Activated T-helper 1 cell treated with anti-CD3 and anti-CD28 coated beads, Interleukin-2, amount 50 U/mL, for 16 hours (primary cell): ENCODE measurements at regions not wholly inside any gene's neighbourhood (a gene's known extent, or its start where the extent isn't known, plus 50 kb on each side); places are given as distances from the start of the nearest gene placed in this dataset.

Source experiments
- DNase-seq, 2 donors: peaks; one replicate each; pipeline ENCODE4 v3.0.0-alpha.2; 2020; ENCODE audit warnings: low read depth in 1 of 2, low spot score in 1 of 2

DNA sequence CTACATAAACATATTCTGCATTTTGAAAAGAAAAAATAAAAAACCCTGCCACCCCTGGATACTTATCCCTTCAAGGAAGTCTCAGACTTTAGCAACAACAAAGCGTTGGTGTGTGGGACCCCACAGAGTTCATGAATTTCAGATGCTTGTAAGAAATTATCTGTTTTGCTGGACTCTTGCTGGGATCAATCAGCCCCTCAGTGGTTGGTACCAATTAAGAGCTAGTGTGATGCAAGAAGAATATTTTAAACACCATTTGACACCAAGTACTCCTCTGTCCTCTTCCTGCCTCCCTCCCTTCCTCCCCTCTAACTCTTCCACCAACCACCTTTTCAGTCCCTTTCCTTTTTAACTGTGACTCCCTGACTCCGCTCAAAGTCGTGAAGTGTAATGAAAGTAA, 51.5 kb downstream of the SST start:
- DNase-seq: no peak

DNA sequence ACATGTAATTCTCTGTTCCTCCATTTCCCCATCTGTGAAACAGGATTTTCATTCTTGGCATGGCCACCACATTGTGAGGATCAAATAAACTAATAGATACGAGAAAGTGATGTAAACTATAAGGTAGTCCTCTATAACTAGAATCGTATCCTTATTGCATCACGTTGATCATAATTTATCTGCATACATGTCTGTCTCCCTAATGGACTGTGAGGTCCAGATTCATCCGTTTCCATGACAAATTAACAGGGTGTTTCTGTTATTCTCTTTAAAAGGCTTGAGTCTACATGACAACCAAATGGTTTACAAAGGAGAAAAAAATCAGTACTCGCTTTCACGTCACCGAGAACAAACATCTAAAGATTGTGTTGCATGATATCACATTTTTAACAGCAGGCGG, 53.0 kb downstream of the SST start:
- no peak for DNase-seq

- peak in 1 of 2 donors; percentile 17 for DNase-seq
Observed at GRCh38 chr3:187616307-187616972, 53.8 kb downstream of the SST start.

DNA sequence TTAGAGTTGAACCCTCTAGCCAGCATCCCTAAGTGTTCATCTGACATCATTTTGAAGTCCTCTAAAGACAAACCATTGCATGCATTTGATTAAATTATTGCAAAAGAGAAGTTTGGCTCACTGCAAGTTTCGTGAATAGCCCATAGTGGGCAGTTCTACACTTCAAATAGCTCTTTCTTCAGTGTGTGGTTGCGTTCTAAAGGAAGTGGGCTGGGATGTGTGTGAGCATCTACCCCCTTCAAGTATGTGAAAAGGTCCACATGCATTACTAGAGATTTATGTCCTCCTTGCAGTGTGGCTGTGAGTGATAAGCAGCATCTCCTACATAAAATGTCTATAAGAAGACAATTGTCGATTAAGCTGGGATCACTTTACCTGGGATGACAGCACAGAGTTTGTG, 54.6 kb downstream of the SST start:
- DNase-seq: no peak

DNA sequence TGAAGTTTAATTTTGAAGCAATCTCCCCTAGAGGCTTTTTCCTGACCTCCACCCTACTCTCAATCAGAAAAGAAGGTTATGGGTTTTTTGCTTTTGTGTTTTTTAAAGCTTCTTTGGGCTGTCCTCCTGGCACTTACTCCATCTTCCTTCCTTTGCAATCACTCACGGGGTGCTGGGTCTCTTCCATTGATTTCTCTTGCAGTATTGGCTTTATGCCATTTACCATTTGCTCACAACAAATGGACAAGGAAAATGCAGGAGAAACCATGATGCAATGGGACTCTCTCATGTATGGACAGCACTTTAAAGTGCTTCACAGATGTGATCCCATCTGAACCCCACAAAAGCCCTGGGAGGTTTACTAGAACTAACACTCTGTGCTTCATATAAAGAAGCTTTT, 57.5 kb downstream of the SST start:
- no peak for DNase-seq

GRCh38 chr3:187610981-187611511, 59.1 kb downstream of the SST start:
- DNase-seq: no peak

- DNase-seq: no peak
Observed at GRCh38 chr3:187594272-187594671, 75.9 kb downstream of the SST start.

DNA sequence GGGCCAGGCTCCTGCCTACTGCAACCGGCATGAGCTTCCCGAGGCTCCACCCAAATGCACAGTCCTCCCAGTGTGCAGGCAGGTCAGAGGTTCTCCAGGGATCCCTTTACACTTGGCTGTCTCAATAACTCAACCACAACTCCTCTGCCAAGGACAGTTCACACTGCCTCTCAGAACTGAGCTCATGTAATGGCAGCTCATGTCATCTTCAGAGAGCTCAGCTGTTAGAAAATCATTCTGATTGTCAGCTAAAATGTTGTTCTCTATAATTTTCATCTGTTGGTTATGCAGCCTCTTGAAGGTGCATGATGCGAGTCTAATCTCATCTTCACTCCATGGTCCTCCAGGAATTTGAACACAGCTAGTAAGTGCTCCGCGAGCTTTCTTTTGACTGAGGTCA, 76.7 kb downstream of the SST start:
- DNase-seq: no peak

- no peak for DNase-seq
Observed at GRCh38 chr3:187590861-187591576, 79.2 kb downstream of the SST start.

GRCh38 chr3:187587076-187587475, 83.1 kb downstream of the SST start:
- no peak for DNase-seq

GRCh38 chr3:187586226-187586625, 84.0 kb downstream of the SST start:
- DNase-seq: no peak

GRCh38 chr3:187572441-187572840, 97.8 kb downstream of the SST start:
- no peak for DNase-seq

DNA sequence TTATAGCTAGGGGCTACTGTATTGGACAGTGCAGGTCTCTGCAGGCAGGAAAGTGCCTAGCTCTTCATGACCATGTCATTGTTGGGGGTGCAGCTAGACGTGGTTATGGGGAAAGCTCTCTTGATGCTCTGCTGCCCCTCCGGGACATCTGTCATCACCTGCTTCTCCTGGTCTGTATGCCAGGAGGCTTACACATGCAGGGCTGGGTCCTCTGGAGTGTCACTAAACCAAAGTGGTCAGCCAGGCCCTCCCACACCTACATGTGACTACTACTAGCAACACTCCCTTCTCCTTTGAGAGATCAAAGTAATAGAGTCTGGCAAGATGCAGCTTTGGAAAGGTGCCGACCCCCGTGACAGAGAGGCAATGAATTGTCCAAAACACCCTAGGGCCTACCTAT, 98.5 kb downstream of the SST start:
- no peak for DNase-seq

DNA sequence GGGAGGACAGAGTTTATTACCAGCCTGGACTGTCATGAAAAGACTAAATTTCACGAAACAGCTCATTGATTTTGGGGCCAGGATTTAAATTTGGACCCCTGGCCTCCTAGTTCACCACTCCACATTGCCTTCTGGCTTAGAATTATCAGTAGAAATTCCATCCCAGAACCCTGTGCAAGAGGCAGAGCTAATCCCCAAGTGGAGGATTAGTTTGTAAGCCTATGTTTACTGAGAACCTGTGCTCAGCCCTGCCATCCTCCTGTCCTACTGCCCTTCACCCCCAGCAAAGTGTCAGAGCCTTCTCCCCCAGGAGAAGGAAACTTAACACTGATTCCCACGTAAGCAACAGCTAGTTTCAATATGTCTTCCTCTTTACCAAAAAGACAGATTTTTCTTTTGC, 99.4 kb downstream of the SST start:
- DNase-seq: no peak

- DNase-seq: no peak
Observed at GRCh38 chr3:187568171-187568570, 102.0 kb downstream of the SST start.

DNA sequence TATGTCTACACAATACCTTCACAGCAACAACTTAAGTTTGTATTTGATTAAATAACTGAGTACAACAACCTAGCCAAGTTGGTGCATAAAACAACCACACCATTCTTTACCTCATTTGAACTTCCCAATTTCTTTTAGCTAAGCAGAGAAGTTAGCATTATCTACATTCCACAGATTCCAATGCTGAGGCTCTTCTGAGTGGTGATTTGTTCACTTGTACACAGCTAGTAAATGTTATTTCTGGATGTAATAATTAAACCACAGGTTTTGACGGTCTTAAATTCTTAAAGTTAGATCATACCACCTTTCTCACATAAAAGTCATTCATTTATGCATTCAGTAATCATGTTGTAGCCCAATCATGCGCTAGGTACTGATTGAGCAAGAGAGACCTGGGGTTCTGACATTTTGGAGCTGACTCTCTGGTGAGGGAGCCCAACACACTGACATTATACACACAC, 102.5 kb downstream of the SST start:
- DNase-seq: no peak

DNA sequence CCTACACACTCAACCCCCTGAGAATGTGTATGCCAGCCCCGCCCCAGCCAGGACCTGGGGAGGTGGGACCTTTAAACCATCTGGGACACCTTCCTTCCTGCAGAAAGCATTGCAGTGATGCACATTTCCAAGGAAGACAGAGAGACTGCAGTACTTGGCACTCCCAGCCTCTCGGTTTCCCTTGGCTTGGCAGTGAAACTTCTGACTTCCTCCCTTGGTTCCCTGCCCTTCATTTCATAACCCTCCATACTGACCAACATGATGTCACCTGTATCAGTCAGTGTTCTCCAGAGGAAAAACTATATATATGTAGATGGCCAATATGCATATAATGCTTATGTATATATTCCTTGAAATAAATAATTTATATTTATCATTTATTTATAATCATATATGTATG, 103.2 kb downstream of the SST start:
- DNase-seq: no peak

GRCh38 chr3:187565701-187566100, 104.5 kb downstream of the SST start:
- no peak for DNase-seq

- no peak for DNase-seq
Observed at GRCh38 chr3:187558990-187559389, 111.2 kb downstream of the SST start.

DNA sequence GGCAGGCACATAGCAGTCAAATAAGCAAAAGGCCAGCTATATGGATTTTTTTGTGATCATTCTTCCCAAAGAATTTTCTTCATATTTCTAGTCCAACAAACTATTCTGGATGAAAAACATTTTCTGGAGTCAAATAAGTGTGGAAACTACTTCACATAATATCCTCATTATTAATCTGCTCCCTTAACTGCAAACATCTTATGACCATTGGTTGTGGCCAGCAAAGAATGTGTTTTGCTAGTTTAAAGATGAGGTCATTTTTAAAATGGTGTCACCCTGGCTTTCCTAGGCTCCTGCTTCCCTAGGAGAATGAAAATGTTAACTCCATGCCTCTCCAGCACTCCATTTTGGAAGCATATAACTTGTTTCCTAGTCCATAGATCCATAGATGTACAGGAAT, 118.8 kb downstream of the SST start:
- DNase-seq: no peak

DNA sequence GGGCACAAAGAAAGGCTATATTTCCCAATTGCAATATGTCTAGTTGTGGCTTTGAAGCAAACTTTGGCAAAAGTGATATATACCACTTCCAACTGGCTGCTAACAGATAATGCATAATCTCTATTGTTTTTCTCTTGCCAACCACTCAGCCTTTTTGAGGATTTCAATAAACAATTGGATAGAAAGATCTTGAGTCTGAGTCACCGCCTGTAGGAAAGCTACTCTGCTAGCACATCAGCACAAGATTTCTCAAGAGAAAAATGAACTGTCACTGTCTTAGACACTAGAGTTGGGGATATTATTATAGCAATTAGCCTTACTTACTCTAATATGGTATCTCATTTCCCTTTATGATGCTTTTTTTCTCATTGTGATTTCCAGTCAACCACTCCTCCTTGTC, 119.7 kb downstream of the SST start:
- DNase-seq: no peak

GRCh38 chr3:187545366-187545765, 124.8 kb downstream of the SST start:
- no peak for DNase-seq

DNA sequence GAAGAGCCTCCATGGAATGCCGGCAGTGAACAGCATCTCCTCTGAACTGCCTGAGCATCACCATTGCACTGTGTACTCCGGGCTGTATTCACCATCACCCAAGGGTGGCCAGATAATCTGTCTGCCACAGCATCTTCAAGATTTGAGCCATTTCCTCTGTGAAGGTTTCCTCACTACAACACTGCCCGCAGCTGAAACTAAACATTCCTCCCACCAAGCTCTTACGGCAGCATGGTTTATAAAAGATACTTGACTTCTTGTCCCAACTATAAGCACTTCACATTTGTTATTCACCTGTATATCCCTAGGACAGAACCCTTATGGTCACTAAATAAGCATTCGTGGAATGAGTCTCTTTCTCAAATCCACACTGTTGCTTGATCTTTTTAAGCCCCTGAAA, 125.9 kb downstream of the SST start:
- DNase-seq: no peak
